ENCODE measurements at regions not wholly inside any gene's neighbourhood (a gene's known extent, or its start where the extent isn't known, plus 50 kb on each side); places are given as distances from the start of the nearest gene placed in this dataset.
"Not testable (repeated sequence)": the region's sequence is repeated elsewhere in the genome, so short reads cannot be mapped to it uniquely, and the experiment has no call there.

DNA sequence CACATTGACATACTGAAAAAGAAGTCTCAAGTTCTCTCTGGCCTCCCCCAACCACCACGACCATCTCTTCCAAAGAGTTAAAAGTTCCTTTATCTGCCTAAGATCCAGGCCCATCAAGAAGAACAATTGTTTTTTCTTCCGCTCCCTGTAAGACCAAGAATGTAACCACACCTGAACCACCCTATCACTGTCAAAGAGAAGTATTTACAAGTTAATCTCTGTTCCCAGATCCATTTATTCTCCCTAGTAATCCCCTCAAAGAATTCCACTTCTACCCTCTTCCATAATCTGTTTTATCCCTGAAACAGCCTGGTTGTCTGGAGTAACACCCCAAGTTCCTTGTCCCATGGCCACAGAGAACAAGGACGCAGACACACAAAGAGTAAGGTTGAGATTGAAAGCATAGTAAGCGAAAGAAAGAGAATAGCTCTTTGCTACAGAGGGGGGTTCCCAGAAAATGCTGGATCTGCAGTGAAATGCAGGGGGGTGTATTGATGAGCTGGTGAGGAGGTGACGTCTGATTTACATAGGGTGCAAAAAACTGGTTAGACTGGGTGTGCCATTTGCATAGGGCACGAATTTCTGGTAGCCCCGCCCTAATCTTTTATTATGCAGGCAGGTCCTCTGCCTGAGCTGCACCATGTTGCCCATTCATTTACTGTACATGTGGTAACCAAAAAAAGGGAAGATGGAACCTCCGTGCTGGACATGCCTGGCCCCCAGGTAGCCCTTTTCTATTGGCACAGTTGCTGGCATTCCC, 122.0 kb downstream of the SKIDA1 start:
- DNase-seq = no peak

DNA sequence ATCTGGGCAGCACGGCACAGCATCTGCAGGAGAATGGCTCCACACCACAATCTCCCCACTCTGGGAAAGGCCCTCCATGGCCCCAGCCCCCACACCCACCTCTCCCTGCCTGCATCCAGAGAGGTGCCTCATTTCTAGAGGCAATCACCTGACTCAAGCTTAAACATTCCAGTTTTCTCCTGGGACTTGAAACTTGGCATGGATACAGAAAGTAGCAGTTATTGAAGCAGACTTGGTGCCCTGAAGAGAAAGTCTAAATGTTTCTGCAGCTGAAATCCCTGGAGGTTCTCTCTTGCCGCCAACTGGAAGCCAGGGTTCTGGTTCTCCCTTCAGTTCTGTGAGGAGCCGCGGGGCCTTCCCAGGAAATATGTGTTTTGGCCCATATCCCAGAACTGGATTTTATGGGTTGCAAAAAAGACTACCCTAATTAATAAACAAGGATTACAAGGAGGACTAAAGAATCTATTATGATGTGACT, 122.8 kb downstream of the SKIDA1 start:
- peak; percentile 89 for DNase-seq

DNA sequence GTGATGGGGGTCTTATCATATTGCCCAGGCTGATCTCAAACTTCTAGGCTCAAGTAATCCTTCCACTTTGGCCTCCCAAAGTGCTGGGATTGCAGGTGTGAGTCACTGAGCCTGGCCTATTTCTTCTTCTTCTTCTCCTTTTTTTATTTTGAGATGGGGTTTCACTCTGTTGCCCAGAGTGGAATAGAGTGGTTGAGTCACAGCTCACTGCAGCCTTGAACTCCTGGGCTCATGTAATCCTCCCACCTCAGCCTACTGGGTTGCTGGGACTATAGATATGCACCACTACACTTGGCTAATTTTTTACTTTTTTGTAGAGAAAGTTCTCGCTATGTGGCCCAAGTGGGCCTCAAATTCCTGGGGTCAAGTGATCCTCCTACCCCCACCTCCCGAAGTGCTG, 124.3 kb downstream of the SKIDA1 start:
- peak; percentile 65 for DNase-seq

DNA sequence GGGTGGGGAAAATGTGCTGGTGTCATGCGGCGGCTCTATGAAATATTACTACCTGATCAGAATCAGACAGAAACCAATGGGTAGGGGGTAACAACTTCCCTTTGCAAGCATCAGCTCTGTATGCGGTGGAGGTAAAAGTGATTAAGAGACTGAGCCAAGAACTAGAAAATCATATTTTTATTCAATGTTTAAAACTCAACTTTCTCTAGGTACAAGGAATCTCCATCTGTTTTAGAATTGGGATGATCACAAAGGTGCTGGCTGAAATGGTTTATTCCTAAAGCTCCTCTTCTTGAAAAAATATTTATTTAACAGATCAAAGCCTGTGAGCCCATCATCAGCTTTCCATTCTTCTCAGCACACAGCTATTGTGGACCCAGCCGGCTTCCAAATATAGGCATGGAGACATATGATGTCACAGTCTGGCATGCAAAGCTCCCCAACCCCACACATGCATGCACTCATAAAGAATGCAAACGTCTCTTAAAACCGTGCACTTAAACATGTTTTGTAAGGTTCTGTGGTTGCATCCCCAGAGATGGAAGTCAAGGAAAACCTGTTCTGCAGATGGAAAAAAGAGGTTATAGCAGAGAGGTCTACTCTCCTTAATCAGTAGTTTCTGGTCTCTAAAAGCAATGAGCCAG, 126.0 kb downstream of the SKIDA1 start:
- DNase-seq = peak; percentile 98

DNA sequence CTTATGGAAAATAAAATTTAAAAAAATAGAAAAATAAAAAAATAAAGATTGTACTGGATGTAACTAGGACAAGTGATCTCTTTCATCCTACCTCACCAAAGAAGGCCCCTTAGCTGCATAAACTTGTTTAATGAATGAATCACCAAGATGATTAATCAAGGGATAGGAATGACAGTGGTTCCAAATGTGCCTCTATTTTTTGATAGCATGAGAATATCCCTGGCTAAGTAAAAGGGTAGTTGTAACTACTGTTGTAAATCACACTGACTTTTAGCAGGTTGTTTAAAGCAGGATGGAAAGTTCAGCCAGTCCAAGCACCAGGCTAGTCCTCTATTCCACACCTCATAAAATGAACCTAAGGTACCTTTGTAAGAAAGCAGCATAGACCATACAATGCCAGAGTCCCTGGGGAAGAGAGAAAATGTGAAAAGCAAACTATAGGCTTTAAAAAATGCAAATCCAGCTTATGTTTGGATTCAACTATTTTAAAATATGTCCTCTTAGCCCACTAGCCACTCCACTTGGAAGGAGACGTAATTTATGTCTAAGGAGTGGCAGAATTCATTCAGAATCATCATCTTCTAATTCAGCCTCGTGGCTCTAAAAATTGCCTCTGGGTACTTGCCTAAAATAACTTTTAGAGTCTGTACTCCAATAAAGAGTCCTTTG, 126.8 kb downstream of the SKIDA1 start:
- DNase-seq = peak; percentile 84

DNA sequence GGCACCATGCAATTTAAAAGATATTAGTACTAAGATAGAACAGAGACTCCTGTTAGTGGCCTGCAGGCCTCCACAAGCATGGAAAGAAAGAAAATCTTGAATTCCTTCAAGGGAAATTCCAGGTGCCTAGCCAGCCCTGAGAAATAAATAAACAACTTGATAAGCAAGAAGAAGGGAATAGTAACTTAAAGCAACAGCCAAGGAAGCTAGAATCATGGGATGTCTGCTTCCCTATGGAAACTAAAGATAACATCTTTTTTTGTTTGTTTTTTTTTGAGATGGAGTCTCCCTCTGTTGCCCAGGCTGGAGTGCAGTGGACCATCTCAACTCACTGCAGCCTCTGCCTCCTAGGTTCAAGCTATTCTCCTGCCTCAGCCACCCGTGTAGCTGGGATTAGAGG, 128.6 kb downstream of the SKIDA1 start:
- DNase-seq = no peak

DNA sequence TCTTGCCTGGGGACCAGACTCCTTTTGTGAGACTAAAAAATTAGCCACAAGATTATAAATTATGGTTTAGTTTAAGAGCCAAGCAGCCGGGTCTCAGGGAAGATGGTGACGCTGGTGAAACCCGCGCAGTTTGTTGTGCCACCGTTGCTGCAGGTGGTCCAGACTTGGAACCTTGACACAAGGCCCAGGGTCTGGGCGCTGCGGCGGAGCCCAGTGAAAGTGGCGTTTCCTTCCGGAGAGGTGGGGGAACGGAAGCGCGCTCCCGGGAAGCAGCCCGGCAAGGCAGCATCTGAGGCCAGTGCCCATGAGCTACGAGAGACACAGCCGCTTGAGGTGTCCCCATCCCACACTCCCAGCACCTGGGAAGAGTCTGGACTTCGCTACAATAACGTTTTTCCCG, 131.6 kb downstream of the SKIDA1 start:
- no peak for DNase-seq

DNA sequence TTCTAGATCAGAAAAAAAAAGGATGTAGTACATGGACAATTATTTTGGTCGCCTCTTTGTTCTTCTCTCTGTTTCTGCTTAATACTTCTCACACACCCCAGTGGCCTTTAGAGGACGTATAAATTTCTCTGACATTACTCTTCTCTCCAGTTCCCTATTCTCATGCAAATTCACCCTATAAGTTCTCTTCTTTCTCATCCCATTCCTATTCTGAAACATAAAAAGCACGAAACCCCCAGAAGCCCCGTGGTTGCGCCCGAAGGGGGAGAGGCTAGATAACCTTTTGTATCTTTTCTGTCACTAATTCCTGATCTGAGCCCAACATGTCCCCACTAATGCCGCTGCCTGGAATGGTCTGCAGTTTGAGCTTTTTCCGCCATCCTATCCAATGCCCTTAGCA, 136.9 kb downstream of the SKIDA1 start:
- DNase-seq = no peak

DNA sequence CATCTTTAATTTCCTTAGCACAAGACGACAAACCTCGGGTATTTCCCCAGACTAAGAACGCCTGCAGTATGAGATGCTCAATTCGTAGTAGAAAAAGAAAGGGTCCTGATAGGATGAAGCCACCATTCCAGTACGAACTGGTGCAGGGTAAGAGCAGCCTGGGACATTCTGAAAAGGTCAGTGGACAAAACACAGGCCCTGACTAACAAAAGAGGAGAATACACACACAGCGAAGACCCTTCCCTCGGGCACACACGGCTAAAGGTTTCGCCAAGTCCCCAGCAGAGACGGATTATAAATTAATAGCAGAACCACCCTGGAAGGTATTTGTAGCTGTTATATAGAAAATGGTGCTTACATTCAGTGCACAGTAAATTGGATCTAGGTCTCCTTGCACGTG, 137.6 kb downstream of the SKIDA1 start:
- no peak for DNase-seq

DNA sequence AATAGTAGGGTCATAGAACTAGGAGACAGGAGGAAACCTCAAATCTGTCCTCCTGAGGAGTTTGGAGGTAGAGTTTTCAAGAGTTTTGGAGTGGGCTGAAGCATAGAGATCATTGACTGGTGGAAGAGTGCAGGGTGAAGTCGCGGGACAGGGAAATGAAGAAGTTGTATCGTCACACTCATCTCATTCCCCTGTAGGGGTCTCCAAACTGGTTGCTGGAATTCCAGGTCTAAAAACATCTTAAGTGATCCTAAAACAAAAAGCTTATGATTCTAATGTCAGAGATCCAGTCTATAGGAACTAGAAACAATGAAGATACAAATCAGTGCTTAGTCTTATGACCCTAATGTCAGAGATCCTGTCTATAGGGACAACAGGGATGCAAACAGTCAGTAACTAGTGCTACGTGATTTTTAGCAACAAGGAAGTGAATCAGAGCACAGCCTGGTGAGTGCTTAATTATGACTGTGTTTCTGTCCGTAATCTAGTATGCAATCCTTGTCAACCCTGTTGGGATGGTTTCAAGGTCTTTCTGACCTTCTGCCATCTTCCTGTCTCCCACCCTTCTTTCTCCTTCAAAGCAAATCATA, 139.4 kb downstream of the SKIDA1 start:
- DNase-seq = peak; percentile 19

DNA sequence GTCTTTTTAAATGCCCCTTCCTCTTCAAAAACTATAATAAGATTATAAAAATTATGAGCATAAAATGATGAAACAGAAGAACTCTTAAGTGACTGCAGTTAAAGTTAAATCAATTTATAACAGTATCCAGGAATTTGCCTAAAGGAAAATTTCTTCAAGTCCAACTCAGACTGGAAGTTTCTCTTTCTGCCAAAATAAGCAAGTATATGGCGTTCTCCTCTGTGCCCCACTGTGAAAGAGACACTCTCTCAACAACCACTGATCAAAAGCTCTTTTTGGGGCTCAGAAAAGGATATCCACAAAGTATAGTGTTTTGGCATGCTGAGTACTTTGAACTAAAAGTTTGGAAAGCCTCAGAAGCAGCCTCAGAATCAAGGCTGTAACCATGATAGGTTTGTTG, 139.9 kb downstream of the SKIDA1 start:
- no peak for DNase-seq

DNA sequence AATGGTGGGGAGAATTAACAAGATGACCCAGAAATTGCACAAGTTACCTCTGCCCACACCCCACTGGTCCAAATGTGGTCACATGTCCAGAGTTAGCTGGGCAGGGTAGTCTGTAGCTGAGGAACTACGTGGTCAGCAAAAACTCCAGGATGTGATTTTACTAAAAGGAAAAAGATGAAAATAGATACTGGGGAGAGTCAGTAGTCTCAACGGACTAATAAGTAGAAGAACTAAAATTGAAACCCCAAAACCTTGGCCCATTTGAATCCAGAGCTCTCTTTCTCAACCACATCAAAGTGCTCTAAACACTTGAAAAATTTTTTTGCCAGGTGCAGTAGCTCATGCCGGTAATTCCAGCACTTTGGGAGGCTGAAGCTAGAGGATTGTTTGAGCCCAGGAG, 146.3 kb downstream of the SKIDA1 start:
- DNase-seq = no peak

DNA sequence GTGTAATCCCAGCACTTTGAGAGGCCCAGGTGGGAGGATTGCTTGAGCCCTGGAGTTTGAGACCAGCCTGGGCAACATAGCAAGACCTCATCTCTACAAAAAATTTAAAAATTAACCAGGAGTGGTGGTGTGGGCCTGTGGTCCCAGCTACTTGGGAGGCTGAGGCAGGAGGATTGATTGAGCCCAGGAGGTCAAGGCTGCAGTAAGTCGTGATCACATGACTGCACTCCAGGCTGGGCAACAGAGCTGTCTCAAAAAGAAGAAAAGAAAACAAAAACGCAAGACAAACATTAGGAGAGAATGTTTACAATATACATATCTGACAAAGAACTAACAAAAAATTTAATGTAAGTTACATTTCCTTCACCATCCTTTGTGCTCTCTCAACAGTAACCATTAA, 150.2 kb downstream of the SKIDA1 start:
- not testable (repeated sequence) for DNase-seq

DNA sequence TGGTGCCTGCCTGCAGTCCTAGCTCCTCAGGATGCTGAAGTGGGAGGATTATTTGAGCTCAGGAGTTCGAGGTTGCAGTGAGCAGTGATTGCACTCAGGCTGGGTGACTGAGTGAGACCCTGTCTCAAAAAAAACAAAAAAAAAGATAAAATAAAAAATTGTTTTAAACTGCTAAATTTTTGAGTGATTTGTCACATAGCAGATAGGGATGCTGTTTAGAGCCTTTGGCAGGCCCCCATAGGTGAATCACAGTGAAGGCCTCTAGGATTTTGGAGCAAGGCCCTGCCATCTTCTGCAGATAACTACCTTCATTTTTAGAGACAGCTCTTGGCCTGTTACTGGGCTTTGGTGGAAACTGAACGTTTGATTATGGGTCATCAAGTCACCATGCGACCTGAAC, 151.6 kb downstream of the SKIDA1 start:
- peak; percentile 51 for DNase-seq

DNA sequence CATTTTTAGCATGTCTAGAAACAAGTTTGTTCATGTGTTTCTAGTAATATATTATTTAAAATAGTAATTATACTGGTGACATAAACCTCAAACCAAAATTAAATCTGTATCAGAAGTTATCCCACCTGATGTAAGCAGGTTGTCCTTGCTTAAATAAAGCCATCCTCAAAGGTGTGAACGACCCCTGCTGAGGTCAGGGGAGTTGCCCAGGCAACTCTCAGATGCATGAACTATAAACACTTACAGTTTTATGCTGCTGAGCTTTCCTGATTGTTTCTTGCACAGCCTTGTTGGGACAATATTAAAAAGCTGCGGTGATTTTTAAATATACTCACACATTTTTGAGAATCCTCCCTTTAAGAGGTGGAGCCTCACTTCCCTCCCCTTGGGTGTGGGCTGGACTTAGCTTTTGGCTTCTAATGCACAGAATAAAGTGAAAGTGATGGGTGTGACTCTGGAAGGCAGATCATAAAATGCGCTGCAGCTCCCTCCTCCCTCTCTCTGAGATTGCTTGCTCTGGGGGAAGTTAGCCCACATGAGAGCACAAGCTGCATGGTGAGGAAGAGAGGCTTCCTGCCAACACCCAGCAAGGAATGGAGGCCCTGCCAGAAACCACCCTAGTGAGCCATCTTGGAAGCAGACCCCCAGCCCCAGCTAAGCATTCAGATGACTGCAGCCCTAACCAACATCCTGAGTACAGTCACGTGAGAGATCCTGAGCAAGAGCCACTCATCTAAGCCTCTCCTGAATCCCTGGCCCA, 152.7 kb downstream of the SKIDA1 start:
- peak; percentile 98 for DNase-seq

DNA sequence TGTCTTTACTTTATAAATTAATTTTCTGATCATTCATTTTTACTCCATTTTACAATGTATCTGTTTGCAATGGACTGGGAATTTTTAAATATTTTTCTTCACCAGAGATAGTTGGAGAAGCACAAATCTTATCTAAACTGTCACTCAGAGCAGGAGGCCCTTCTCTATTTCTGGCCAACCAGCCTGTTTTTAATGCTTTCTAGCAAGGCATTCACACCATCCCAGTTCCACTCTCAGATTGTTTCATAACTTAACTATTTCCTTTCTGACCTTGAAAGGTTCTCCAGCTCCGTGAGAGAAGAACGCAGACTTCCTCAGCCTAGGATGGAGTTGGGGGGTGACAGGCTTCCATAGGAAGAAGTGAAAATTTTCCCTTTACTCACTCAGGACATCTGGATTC, 155.8 kb downstream of the SKIDA1 start:
- DNase-seq = peak; percentile 67

DNA sequence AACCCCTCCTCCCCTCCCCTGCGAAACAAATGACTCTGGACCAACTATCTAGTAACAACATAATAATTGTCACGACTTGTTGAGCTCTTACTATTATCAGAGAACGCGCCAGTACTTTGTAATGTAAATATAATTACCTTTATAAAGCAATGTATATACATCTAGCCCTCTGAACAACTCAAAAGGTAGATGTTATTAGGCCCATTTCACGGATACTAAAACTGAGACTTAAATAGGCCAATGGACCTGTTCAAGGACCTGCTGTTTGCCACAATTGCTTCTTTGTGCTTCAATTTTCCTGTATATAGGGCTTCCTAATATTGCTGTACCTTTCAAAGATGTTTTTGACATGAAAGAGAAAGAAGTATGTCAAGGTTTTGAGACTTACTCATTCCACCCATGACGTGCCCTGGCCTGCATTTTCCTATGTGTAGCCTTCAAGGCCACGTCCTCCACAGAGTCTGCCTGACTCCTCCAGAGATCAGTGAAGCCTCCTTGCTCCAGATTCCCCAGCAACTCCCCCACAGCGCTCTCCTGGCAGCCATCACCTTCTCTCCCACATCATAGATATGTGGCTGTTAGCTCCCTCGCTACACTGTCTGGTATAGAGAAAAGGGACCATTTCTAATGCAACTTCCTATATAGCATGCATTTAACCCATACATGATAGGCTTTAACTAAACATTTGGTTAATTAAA, 156.6 kb downstream of the SKIDA1 start:
- DNase-seq = peak; percentile 46

DNA sequence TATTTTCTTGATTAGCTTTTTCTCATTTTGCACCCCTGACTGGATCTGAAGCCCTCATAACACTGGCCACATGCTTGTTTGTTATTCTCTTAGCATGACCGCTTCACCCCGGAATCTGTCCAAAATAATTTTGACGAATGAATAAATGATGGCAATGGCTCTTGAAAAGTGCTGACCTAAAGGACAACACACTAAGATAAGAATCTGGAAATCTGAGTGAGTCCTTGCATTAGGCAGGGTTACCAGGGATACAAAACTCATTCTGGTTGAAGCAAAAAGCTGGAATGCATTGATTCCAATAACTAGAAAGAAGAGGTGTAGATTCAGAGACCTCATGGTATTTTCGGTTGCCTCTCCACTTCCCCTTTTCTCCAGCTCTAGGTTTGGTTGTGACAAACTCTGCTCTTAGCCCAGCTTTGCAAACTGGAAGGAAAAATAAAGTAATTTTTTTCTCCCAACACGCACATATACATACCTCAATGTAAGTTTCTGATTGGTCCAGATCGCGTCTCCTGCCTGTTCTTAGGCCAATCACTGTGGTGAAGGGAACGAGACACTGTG, 157.4 kb downstream of the SKIDA1 start:
- peak; percentile 40 for DNase-seq

DNA sequence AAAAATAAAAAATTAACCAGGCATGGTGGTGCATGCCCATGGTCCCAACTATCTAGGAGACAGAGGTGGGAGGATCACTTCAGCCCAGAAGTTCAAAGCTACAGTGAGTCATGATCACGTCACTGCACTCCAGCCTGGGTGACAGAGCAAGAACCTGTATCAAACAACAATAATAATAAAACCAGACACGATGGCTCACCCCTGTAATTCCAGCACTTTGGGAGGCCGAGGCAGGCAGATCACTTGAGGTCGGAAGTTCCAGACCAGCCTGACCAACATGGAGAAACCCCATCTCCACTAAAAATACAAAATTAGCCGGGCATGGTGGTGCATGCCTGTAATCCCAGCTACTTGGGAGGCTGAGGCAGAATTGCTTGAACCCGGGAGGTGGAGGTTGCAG, 159.4 kb downstream of the SKIDA1 start:
- DNase-seq = peak; percentile 75

DNA sequence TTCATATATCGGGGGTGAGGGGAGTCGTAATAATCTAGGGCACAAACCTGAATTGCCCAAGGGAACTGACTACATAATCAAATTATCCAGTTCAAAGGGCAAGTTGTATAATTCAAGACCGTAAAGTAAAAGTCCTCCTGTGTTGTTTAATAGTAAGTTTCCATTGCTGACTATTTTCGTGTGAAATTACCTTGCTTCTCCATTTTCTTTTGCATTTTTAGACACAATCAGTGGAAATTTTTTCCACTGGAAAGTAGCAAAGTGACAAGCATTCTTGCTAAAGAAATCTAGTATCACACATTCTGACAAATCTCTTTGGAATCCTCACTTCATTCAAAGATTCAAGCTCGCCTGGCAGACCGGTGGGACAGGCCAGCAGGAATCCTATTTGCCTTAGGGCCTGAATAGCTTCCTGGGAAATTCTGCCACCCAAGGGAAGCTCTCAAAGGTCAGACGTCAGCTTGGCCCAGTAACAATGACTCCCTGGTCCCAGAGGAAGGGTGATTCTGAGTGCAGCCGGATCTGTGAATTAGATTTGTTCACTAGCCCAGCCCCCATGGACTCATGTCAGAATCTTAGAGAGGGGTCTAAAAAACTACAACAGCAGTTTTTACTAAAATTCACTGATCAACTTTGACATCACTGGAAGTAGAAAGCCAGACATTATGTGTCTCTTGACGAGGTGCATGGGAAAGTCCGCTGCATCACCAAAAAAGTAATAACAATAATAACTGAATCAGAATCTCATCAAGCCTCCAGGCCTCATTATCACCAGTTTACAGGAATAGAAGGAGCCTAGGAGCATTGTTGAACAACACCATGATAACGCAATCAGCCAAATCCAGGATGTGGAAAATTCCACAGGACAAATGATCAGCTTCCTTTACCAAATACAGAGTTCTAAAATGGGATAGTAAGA, 161.0 kb downstream of the SKIDA1 start:
- DNase-seq = peak; percentile 87

DNA sequence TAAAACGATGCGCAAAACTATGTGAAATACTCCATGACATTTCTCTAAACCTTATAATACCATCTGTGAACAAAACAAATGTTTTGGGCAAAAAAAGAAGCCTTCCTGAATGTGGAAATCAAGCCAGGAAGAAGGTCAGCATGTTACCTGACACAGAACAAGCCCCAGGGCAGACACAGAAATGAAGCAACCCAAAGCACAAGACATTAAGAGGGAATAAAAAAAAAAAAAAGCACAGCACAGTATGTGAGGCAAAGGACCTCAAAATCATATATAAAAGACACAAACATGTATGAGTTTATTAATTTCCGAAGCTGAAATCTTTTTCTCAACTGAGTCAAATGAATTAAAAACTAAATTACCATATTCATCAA, 161.8 kb downstream of the SKIDA1 start:
- DNase-seq = no peak
